Liver (tissue), 3 donors: ENCODE measurements at regions not wholly inside any gene's neighbourhood (a gene's known extent, or its start where the extent isn't known, plus 50 kb on each side); places are given as distances from the start of the nearest gene placed in this dataset.

ENCODE experiments used
- FOXA1 ChIP-seq: IDR thresholded peaks from 2 replicates; pipeline ENCODE4 v1.6.1; 2016; ENCODE audit warnings: antibody characterized with exemption
- HNF4A ChIP-seq, 2 donors: conservative IDR thresholded peaks; 2 replicates each; pipeline ENCODE4 v1.6.1; 2016; ENCODE audit warnings: antibody characterized with exemption in 2 of 2, mild to moderate bottlenecking in 2 of 2
- HNF4G ChIP-seq: IDR thresholded peaks from 2 replicates; pipeline ENCODE4 v1.6.1; 2016; ENCODE audit warnings: antibody characterized with exemption
- JUND ChIP-seq, 2 donors: IDR thresholded peaks; 2 replicates each; pipeline ENCODE4 v1.6.1; 2016; ENCODE audit warnings: antibody characterized with exemption in 2 of 2
- NR2F2 ChIP-seq: IDR thresholded peaks from 2 replicates; pipeline ENCODE4 v1.6.1; 2016; ENCODE audit warnings: antibody characterized with exemption
- RAD21 ChIP-seq, 2 donors: IDR thresholded peaks; 2 replicates each; pipeline ENCODE4 v1.6.1; 2016; ENCODE audit warnings: antibody characterized with exemption in 2 of 2, mild to moderate bottlenecking in 2 of 2
- REST ChIP-seq: IDR thresholded peaks from 2 replicates; pipeline ENCODE4 v1.6.1; 2016; ENCODE audit warnings: antibody characterized with exemption, mild to moderate bottlenecking
- SP1 ChIP-seq: IDR thresholded peaks from 2 replicates; pipeline ENCODE4 v1.6.1; 2018; ENCODE audit warnings: antibody characterized with exemption, mild to moderate bottlenecking
- TAF1 ChIP-seq: conservative IDR thresholded peaks from 2 replicates; pipeline ENCODE4 v1.6.1; 2016; ENCODE audit warnings: antibody characterized with exemption, mild to moderate bottlenecking
- YY1 ChIP-seq: IDR thresholded peaks from 2 replicates; pipeline ENCODE4 v1.6.1; 2016; ENCODE audit warnings: antibody characterized with exemption, mild to moderate bottlenecking
- ZBTB33 ChIP-seq: IDR thresholded peaks from 2 replicates; pipeline ENCODE4 v1.6.1; 2016; ENCODE audit warnings: antibody characterized with exemption
- TF ChIP-seq, protein P1 (sequence below): fragments of 150-350 bp; IDR thresholded peaks from 2 replicates; pipeline ENCODE4 v1.5.1; 2017; ENCODE audit warnings: improper control_type of control experiment, low read depth, low read length; ENCODE audit not compliant: missing input control
- TF ChIP-seq, protein P2 (sequence below): IDR thresholded peaks from 2 replicates; pipeline ENCODE4 v1.6.1; 2016; ENCODE audit warnings: antibody characterized with exemption
- TF ChIP-seq, protein P3 (sequence below): IDR thresholded peaks from 2 replicates; pipeline ENCODE4 v1.6.1; 2016; ENCODE audit warnings: antibody characterized with exemption
- donor health status: healthy.
- donor health status: healthy.

- no peak for TF ChIP-seq HNF4A (conservative IDR thresholded peaks at IDR 0.05)
- TF ChIP-seq, protein P1, sequence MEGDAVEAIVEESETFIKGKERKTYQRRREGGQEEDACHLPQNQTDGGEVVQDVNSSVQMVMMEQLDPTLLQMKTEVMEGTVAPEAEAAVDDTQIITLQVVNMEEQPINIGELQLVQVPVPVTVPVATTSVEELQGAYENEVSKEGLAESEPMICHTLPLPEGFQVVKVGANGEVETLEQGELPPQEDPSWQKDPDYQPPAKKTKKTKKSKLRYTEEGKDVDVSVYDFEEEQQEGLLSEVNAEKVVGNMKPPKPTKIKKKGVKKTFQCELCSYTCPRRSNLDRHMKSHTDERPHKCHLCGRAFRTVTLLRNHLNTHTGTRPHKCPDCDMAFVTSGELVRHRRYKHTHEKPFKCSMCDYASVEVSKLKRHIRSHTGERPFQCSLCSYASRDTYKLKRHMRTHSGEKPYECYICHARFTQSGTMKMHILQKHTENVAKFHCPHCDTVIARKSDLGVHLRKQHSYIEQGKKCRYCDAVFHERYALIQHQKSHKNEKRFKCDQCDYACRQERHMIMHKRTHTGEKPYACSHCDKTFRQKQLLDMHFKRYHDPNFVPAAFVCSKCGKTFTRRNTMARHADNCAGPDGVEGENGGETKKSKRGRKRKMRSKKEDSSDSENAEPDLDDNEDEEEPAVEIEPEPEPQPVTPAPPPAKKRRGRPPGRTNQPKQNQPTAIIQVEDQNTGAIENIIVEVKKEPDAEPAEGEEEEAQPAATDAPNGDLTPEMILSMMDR = no peak
- TF ChIP-seq, protein P2, sequence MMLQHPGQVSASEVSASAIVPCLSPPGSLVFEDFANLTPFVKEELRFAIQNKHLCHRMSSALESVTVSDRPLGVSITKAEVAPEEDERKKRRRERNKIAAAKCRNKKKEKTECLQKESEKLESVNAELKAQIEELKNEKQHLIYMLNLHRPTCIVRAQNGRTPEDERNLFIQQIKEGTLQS = no peak
- no peak for TF ChIP-seq JUND (IDR thresholded peaks at IDR 0.05)
- TF ChIP-seq SP1 = no peak
- TF ChIP-seq, protein P3, sequence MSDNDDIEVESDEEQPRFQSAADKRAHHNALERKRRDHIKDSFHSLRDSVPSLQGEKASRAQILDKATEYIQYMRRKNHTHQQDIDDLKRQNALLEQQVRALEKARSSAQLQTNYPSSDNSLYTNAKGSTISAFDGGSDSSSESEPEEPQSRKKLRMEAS = no peak
- no peak for TF ChIP-seq TAF1
- TF ChIP-seq REST = no peak
- TF ChIP-seq YY1 = no peak
- TF ChIP-seq RAD21 (IDR thresholded peaks at IDR 0.05) = no peak
- TF ChIP-seq HNF4G = no peak
- TF ChIP-seq NR2F2 = no peak
- no peak for TF ChIP-seq FOXA1
- TF ChIP-seq ZBTB33 = no peak
Observed at GRCh38 chr18:27645929-27646328, 460.8 kb upstream of the CHST9 start.
